Colon (tissue), 2 donors: ENCODE measurements at regions not wholly inside any gene's neighbourhood (a gene's known extent, or its start where the extent isn't known, plus 50 kb on each side); places are given as distances from the start of the nearest gene placed in this dataset.

Experiments used
- FAIRE-seq: peaks from 2 replicates; lab custom pipeline; 2012; peaks lifted over from hg19 to GRCh38; lab: Jason Lieb, UNC
- donor health status: control.
- donor health status: control.

DNA sequence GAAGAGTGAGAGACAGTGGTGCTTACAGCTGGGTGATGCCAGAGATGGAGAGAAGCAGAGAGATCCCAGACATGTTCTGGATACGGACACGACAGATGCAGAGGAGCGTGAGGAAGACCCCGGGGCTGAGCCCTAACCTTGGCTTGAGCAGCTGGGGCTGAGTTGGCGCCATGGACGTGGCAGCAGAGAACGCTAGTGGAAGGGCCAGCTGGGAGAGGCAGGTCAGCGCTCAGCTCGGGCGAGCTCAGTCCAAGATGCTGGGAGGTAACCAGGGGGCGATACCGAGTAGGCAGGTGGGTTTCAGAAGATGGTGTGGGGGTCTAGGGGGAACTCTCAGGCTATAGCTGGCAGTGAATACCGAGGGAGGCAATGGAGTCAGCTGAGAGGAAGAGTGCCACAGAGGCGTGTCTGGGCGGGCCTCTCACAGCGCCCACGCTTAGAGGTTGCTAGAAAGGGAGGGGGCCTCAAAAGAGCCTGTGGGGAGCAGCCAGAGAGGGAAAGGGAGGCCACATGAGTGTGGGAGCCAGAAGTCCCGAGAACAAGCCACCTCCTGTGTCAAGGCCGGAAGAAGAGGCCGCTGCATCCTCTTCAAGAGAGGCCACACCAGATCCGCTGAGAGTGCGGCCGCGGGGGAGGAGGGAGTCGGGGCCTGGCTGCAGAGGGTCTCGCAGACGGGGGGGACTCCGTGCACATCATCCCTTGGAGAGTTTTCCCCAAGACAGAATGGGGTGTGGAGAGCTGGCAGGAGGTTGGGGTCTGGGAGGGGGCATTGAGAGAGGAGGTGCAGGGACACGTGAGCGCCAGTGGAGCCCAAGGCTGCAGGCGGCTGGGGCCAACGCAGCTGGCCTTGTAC is 57.0 kb upstream of the DIO3 start:
- FAIRE-seq = no peak

DNA sequence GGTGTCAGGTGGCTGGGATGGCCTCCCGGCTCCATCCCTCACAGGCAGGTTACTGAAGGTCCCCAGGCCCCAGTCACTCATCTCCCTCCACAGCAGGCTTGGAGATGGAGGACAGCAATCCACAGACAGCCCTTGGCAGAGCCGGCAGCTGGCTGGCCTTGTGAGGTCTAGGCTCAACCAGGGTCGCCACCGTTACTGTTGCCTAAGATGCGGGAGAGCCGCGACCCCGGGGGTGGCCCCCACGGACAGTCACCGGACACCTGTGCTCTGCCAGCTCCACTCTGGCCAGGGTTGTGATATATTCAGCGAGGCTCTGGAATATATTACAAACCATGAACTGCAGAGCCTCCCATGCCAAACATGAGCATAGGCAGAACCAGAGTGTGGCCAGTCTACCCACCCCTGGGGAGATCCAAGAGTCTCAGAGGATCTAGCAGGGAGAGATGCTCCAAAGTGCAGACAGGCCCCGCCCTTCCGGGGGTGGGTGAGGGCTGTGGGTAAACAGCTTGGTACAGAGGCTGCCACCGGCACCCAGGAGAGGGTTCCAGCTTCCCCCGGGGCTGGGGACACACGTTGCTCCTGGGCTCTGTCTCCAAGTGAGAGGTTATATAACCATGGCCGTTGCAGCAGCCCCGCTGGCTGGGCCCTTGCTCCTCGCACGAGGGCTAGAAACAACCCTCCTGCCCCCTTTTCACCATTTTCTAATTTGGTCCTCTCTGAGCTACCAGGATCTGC is 55.9 kb upstream of the DIO3 start:
- no peak for FAIRE-seq

DNA sequence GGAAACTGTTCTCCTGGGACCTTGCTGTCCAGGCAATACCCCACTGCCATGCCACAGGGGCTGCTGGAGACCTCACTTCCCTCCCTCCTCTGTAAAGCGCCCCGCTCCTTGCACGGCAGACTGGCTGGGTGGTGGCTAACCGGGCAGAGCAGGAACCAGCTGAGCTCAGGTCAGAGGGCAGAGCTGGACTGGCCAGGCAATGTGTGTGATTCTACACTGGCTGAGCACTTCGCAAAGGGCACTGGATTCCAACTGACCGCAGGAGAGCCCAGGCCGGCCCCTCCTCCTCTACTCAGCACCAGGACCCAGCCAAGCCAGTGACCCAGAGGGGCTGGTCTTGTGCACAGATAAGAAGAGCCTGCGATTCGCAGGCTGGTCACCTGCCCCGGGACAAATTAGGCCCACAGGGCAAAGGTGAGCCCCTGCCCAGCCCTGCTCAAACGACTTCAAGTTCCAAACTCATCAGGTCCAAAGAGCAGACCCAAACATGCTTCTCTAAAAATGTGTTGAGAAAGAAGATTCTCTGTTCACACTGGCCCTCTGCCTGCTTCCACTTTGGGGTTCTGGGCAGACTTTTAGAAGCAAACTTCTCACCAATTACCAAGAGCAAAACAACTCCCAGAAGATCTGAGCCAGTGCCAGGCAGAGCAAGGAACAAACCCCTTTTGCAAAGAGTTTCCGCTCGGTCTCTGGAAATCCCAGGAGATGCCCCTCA is 54.9 kb upstream of the DIO3 start:
- no peak for FAIRE-seq

DNA sequence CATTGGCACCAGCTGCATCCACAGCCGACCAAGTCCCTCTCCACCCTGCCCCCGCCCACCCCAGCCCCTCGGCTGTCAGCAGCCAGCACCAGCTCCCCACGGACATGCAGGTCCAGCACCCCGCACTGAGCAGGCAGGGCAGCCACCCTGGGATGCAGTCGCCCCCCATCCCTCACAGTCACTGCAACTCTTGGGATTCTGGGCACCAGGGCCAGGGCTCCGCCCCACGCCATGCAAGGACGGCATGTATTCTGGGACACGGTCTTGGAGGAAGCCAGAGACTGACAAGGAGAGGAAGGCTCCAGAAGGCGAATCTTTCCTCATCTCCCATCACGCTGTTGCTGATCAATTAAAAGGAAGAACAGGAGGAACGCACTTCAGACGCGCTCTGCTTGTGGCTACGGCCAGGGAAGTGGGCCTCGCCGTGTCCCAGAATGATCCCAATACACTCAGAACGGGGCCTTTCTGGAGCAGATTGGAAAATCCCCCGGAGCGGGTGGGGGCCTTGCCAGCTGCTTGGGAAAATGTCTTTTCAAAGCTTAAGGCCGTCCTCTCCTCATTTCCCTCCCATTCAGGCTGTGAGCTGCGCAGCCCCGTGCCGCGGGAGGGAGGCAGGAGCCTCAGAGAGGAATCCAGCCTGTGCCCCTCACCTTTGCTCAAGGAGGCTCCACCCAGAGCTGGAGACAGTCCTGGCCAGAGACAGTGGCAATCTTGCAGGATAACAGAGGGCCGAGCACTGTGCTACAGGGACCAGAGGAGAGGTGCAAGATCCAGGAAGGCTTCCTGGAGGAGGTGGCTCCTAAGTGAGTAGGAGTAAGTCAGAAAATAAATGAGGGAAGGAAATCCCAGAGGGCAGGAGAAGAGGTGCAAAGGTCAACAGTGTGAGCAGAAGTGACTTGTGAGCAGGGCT is 54.1 kb upstream of the DIO3 start:
- no peak for FAIRE-seq

DNA sequence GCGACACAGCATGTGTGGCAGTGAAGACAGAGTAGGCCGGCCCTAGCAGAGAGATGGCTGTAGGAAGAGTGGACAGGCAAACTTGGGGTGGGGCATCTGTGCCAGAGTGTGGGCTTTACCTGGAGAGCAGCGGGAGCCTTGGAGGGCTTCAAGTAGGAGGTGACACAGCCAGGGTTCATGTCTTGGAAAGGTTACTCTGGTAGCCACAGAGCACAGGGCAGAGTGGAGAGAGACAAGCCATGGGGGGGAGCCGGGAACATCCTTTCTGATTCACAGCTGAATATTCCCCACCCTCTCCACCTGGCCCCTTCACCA is 53.5 kb upstream of the DIO3 start:
- FAIRE-seq = no peak

DNA sequence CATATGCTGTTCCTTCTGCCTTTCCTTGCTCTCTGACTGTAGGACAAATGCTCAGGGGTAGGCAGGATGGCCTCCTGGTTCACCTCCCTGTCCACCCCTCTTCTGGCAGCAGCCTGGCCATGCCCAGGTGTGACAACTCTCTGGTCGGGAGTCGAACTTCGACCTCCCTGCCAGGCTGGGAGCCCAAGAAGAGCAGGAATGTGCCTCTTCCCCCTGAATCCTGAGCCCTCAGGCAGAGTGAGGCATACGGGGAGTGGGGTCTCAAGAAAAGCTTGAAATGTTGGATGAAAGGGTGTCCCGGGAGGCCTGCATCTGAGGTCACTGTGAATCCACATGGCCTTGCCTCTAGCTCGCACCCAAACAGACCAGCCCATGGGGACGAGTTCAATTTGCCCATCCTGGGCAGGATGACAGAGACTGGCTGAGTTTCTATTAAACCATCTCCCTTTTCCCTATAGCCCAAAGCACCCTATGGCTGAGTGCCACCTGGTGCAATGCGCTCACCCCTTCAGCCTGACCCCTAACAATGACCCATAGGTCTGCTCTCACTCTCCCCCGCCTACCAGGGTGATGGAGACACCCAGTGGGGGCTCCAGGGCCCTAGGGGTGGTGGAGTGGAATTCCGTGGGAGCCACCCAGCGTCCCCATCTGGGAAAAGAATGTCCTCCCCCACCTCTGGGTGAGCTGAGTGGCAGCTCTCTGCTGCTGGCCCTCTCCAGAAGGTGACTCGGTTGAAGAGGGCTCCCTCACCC is 52.9 kb upstream of the DIO3 start:
- no peak for FAIRE-seq

DNA sequence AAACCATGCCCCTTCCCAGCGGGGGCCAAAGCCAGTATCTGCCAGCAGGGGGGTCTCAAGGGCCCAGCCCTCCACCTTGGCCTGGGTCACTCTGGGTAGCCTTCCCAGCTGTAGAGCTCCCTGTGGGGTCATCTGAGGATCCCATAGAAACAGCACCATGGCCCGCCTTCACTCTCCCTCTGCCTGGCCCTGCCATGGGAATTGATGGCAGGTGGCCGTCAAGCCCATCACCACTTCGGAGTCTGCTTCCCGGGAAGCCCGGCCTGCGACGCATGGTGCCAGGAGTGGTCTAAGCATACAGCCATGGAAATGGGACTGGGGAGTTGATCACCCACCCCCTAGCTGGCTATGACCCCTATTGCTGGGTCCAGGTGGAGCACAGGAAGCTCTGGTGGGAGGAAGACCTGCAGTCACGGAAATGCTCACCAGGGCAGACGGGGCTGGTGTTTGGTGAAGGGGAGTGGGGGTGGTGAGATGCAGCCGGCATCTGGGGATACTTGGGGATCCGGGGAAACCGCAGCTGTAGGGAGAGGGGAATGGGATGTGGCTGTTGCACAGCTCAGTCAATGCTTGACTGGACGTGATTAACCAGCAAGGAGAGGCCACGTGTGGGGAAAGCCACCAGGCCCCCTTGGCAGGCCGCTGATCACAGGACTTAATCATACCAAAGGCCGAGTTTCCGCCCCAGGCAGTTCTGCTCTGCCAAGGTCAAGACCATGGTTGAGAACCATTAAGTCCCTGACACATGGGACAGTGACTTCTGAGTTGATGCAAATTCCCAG is 52.2 kb upstream of the DIO3 start:
- no peak for FAIRE-seq

DNA sequence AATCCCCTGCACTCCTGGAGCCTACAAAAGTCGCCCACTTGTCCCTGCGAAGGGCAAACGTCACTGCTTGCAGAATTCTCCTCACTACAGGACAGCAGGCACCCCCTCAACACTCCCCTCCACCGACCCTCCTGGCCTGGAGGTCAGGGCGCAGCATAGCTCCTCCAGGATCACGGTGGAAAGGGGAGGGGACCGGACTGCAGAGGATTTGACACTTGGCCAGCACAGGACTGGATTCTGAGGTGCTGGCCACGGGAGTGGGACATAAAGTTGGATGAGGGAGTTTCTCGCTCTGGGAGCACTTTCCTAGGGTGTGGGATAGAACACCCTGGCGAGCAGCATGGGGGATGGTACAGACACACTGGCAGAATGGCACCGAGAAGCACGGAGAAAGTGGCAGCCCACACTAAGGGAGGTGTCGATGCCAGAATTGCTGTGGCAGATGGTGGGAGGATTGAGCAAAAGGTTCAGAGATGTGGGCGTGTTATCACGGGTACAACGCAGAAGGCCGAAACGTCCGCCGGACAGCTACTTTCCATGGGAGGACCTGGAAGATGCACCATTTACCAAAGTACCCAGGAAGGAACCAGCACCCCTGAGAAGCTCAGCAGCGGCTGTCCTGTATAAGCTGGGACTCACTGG is 51.4 kb upstream of the DIO3 start:
- no peak for FAIRE-seq

DNA sequence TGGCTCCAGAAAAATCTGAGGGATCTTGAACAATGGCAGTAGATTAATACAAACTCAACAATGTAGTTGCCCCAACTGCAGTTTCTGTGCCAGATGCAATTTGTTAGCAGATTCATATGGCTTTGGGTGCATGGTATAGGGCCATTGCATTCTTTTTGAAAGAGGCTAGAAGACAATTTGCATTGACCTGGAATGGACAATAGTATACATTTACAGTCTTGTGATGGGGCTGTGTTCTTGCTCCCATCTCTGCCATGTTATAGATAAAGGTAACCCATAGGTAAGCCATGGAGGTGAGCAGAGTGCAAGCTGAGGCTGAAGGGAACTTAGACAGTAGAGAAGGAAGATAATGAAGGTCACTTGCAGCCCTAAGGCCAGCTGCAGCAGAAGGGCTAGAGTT is 50.1 kb upstream of the DIO3 start:
- no peak for FAIRE-seq
